Endothelial cell (in vitro differentiated cells): ENCODE measurements at regions not wholly inside any gene's neighbourhood (a gene's known extent, or its start where the extent isn't known, plus 50 kb on each side); places are given as distances from the start of the nearest gene placed in this dataset.

ENCODE experiments used
- DNase-seq: peaks from one replicate; pipeline ENCODE4 v3.0.0; 2021; ENCODE audit warnings: low spot score
- H3K27ac Mint-ChIP-seq: one replicate; pipeline ENCODE4 v1.8.0; 2021; ENCODE audit warnings: mixed read lengths, inconsistent platforms; ENCODE audit not compliant: unreplicated experiment
- H3K27me3 Mint-ChIP-seq: one replicate; pipeline ENCODE4 v1.8.0; 2021; ENCODE audit warnings: mild to moderate bottlenecking, moderate library complexity, mixed read lengths, inconsistent platforms; ENCODE audit not compliant: unreplicated experiment
- H3K36me3 Mint-ChIP-seq: one replicate; pipeline ENCODE4 v1.8.0; 2021; ENCODE audit warnings: mild to moderate bottlenecking, low read depth, mixed read lengths, inconsistent platforms; ENCODE audit not compliant: unreplicated experiment
- H3K4me1 Mint-ChIP-seq: one replicate; pipeline ENCODE4 v1.8.0; 2021; ENCODE audit warnings: mild to moderate bottlenecking, mixed read lengths, inconsistent platforms; ENCODE audit not compliant: unreplicated experiment
- H3K4me3 Mint-ChIP-seq: one replicate; pipeline ENCODE4 v1.8.0; 2021; ENCODE audit warnings: mild to moderate bottlenecking, mixed read lengths, inconsistent platforms; ENCODE audit not compliant: unreplicated experiment
- H3K9me3 Mint-ChIP-seq: one replicate; pipeline ENCODE4 v1.8.0; 2021; ENCODE audit warnings: mixed read lengths, inconsistent platforms; ENCODE audit not compliant: unreplicated experiment
- CTCF ChIP-seq: fragments of 200-600 bp; sonication (generic); IDR thresholded peaks from one replicate; pipeline ENCODE4 v1.5.0; 2021; ENCODE audit warnings: antibody characterized with exemption; ENCODE audit not compliant: unreplicated experiment

GRCh38 chr13:107348925-107349324 lies 781.0 kb upstream of the ARGLU1 start:
- no peaks in the 10 kb centered on the region for H3K4me1 Mint-ChIP-seq
- no peak overlapping the region for H3K27ac Mint-ChIP-seq
- H3K4me3 Mint-ChIP-seq = no peak overlapping the region
- H3K9me3 Mint-ChIP-seq = no peaks in the 10 kb centered on the region
- no peaks in the 10 kb centered on the region for H3K36me3 Mint-ChIP-seq
- H3K27me3 Mint-ChIP-seq = no peaks in the 10 kb centered on the region
- no peak for TF ChIP-seq CTCF
- DNase-seq = no peak

GRCh38 chr13:107348471-107348870 lies 780.5 kb upstream of the ARGLU1 start:
- no peaks in the 10 kb centered on the region for H3K9me3 Mint-ChIP-seq
- H3K4me1 Mint-ChIP-seq = no peaks in the 10 kb centered on the region
- H3K27ac Mint-ChIP-seq = no peak overlapping the region
- no peak for DNase-seq
- H3K27me3 Mint-ChIP-seq = no peaks in the 10 kb centered on the region
- no peak for TF ChIP-seq CTCF
- H3K36me3 Mint-ChIP-seq = no peaks in the 10 kb centered on the region
- no peak overlapping the region for H3K4me3 Mint-ChIP-seq

GRCh38 chr13:107347641-107348369 lies 779.9 kb upstream of the ARGLU1 start:
- Mint-ChIP-seq H3K36me3 (no peaks in the 10 kb centered on the region), H3K4me1 (no peaks in the 10 kb centered on the region), H3K4me3 (no peak overlapping the region), H3K9me3 (no peaks in the 10 kb centered on the region), H3K27ac (no peak overlapping the region), H3K27me3 (no peaks in the 10 kb centered on the region)
- no peak for DNase-seq
- no peak for TF ChIP-seq CTCF

- H3K4me1 Mint-ChIP-seq = no peaks in the 10 kb centered on the region
- H3K9me3 Mint-ChIP-seq = no peaks in the 10 kb centered on the region
- no peaks in the 10 kb centered on the region for H3K27me3 Mint-ChIP-seq
- no peak overlapping the region for H3K27ac Mint-ChIP-seq
- H3K36me3 Mint-ChIP-seq = no peaks in the 10 kb centered on the region
- no peak for TF ChIP-seq CTCF
- no peak overlapping the region for H3K4me3 Mint-ChIP-seq
- no peak for DNase-seq
Observed at GRCh38 chr13:107342747-107343146, 774.8 kb upstream of the ARGLU1 start.

- no peak for TF ChIP-seq CTCF
- no peak for DNase-seq
- Mint-ChIP-seq H3K27ac (no peak overlapping the region), H3K4me3 (no peak overlapping the region), H3K9me3 (no peaks in the 10 kb centered on the region), H3K27me3 (no peaks in the 10 kb centered on the region), H3K36me3 (no peaks in the 10 kb centered on the region), H3K4me1 (no peaks in the 10 kb centered on the region)
Observed at GRCh38 chr13:107339209-107339608, 771.3 kb upstream of the ARGLU1 start.
